SK-N-MC (cell line): ENCODE measurements at regions not wholly inside any gene's neighbourhood (a gene's known extent, or its start where the extent isn't known, plus 50 kb on each side); places are given as distances from the start of the nearest gene placed in this dataset.

Source experiments
- EZH2 ChIP-seq: fragments of 200-600 bp; sonication (generic); IDR thresholded peaks from one replicate; pipeline ENCODE4 v1.6.1; 2017; ENCODE audit warnings: antibody characterized with exemption
- FOXP2 ChIP-seq: optimal IDR thresholded peaks from 2 replicates; pipeline ENCODE3; 2011; ENCODE audit warnings: mild to moderate bottlenecking, moderate library complexity; ENCODE audit not compliant: insufficient read depth; ENCODE audit errors: extremely low read length, control extremely low read depth
- POLR2AphosphoS5 ChIP-seq: IDR thresholded peaks from 2 replicates; pipeline ENCODE4 v1.6.1; 2012; ENCODE audit warnings: mild to moderate bottlenecking, low read depth, low read length, borderline replicate concordance

GRCh38 chr9:26131886-26132285, 453.6 kb upstream of the TUSC1 start:
- no peak for TF ChIP-seq POLR2AphosphoS5
- TF ChIP-seq EZH2 = no peak
- no peak for TF ChIP-seq FOXP2
